Stimulated activated CD4-positive, alpha-beta T cell treated with anti-CD3 and anti-CD28 coated beads, Interleukin-2, amount 100 ng/mL, for 24 hours (primary cell): ENCODE measurements at regions not wholly inside any gene's neighbourhood (a gene's known extent, or its start where the extent isn't known, plus 50 kb on each side); places are given as distances from the start of the nearest gene placed in this dataset.
"Not testable (repeated sequence)": the region's sequence is repeated elsewhere in the genome, so short reads cannot be mapped to it uniquely, and the experiment has no call there.

ENCODE experiments used
- DNase-seq, 2 donors: peaks; one replicate each; pipeline ENCODE4 v3.0.0-alpha.2; 2020

DNA sequence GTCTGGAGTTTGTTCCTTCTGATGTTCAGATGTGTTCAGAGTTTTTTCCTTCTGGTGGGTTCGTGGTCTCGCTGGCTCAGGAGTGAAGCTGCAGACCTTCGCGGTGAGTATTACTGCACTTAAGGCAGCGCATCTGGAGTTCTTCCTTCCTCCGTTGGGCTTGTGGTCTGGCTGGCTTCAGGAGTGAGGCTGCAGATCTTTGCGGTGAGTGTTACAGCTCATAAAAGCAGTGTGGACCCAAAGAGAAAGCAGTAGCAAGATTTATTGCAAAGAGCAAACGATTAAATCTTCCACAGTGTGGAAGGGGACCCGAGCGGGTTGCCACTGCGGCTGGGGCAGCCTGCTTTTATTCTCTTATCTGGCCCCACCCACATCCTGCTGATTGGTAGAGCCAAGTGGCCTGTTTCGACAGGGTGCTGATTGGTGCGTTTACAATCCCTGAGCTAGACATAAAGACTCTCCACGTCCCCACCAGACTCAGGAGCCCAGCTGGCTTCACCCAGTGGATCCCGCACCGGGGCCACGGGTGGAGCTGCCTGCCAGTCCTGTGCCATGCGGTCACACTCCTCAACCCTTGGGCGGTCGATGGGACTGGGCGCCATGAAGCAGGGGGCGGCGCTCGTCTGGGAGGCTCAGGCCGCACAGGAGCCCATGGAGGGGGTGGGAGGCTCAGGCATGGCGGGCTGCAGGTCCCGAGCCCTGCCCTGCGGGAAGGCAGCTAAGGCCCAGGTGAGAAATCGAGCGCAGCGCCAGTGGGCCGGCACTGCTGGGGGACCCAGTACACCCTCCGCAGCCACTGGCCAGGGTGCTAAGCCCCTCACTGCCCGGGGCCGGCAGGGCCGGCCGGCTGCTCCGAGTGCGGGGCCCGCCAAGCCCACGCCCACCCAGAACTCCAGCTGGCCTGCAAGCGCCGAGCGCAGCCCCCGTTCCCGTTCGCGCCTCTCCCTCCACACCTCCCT is 315.3 kb upstream of the SGK1 start:
- DNase-seq: peak; percentile 24 to 27

GRCh38 chr6:134632024-134632423 is 314.1 kb upstream of the SGK1 start:
- DNase-seq: no peak

DNA sequence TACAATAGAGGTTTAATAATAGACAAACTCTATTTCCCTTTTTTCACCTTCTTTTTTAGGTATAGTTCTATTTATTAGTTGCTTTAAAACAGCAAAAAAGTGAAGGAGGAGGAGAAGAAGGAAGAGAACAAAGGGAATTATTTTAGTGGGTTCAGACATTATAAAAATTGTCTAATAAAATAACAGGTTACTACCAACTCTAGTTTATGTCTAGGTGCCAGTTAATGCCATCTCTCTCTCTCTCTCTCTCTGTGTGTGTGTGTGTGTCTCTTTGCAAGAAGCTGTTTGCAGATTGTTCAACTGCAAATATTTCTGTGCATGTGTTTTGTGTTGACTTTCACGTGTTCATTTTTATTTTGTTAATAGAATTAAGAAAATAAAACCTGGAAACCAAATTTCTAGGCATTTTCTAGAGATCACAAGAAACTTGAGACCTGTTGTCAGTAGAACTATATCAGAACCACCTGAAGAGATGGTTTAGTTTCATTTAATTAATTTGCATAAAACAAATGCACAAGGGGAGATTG is 313.5 kb upstream of the SGK1 start:
- DNase-seq: no peak

- DNase-seq: no peak
These were observed 312.7 kb upstream of the SGK1 start for GRCh38 chr6:134630508-134631121.

DNA sequence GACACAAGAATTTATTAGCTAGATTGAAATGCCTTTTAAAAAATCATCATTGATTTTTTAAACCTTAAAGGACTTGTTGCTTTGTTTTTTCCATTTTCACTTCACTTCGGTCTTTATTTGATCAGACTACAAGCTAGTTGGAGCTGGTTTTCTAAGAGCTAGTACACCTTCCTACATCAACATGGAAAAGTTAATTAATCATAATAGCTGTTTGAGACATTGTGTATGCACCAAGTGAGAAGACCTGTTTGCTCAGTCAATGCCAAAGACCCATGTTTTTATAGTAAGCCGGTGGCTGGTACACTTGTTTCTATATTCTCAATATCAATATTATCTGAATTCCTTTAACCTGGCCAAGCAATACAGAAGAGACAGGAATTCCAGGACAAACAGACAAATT is 310.2 kb upstream of the SGK1 start:
- no peak for DNase-seq

DNA sequence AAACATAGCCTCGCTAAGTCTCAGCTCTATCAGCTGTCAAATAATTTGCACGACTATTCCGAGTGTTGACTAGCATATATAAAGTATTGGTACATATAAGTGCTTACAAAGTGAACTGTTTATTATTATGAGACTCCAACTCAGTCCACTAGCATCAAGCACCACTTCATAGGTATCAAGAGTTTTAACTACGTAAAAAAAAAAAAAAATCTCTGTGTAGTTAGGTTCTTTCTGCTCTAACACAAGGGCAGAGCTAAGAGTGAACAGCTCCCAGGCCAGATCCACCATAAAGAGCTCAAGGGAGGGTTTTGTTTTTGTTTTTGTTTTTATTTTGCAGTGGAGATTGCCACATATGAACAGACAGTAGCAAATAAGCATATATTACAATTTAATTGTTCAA is 309.8 kb upstream of the SGK1 start:
- no peak for DNase-seq

- DNase-seq: no peak
These were observed 308.7 kb upstream of the SGK1 start for GRCh38 chr6:134626589-134626988.

DNA sequence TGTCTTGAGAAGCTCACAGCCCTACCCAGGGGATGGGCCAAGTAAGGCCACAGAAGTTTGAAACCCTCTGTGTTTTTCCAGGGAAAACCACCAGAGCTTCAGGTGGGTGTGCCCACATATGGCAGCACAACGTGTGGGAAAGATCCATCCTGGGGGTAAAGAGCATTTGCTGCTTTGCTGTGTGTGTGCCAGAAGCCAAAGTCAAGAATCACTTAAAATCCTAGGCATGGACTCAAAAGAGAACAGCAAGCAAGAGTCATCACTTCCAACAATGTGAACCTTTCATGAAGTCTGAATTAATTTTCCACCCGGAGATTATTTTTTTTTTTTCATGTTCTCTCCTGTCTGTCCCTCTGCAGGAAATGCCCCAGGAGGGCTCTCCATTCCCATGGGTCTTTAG is 308.2 kb upstream of the SGK1 start:
- no peak for DNase-seq

DNA sequence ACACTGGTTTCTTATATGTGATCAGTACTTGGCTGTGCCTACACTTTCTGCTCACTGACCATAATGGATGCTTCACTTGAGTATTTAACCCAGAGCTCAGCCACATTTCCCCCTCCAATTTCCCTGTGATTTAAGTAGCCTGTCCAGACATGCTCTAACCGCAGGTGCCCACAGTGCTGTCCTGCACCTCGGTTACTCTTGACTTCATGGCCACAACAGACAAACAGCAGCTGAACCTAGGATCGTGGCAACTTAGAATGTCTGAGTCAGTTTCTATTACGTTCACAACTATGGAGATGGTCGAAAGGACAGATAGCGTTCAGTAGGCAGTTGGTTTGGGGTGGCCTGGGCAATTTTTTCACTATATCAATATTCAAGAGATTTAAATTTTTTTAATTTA is 306.9 kb upstream of the SGK1 start:
- DNase-seq: no peak

- no peak for DNase-seq
These were observed 305.5 kb upstream of the SGK1 start for GRCh38 chr6:134623401-134623800.

DNA sequence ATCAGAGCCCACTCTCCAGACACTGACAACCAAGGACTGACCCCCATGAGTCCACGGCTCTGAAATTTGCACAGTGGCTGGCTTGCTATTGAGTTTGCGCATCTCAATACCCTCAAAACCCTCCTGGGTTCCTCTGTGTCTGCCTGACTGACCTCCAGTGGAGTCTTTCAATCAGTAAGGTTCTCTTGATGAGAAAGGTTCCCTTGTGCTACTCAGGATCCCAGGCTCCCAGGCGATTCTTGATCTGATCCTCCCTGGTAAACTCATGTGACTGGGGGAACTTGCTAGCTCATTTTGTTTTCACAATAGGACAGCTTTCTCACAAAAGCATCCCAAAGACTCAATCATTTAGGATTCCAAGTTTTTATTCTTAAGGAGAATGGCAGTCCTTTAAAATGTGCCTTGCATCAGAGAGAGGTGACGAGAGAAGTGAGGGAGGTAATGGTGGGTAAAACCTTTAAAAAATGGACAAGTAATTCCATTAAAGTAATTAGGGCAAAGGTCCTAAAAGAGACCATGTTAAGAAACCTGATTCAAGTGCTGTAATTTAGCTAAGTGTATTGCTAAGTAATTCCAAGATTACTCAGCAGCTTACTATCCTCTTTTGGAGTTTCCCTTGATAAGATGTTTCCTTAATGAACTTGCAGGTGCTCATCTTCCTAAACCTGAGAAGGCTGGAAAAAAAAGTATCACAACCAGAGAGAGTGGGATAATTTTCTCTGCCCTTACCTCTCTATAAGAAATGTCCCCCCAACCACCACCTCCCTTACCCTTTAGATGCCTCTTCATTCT is 304.7 kb upstream of the SGK1 start:
- no peak for DNase-seq

DNA sequence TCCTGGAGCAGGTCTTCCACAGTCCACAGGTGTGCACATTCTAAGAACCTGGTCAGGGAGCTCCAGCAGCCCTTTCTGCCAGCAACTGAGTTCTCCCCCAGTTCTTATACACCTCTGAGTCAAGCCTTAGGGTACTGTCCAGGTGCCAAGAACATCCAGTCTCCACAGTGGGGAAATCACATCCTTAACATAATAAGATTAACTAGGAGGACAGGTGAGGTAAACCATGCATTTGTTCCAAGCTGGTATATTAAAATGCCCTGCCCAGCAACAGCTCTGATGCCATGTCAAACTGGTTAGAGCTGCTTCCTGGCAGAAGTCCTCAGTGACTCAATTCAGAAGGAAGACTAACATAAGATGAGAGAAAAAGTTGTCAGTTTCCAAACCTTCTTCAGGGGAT is 303.9 kb upstream of the SGK1 start:
- no peak for DNase-seq

- DNase-seq: no peak
These were observed 301.9 kb upstream of the SGK1 start for GRCh38 chr6:134619789-134620188.

GRCh38 chr6:134619077-134619476 is 301.2 kb upstream of the SGK1 start:
- no peak for DNase-seq

GRCh38 chr6:134614606-134615485 is 296.9 kb upstream of the SGK1 start:
- DNase-seq: no peak

DNA sequence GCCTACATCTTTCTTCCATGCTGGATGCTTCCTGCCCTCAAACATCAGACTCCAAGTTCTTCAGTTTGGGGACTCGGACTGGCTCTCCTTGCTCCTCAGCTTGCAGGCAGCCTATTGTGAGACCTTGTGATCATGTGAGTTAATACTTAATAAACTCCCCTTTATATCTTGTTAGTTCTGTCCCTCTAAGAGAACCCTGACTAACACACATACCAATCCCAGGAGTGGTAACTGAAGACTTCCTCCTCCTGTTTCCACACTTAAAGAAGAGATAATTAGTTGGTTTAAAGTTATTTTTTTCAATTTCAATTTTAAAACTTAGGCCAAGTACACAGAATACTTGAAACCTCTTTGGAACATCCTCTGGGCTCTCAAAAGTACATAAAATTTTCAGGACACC is 294.2 kb upstream of the SGK1 start:
- DNase-seq: not testable (repeated sequence)

- no peak for DNase-seq
These were observed 292.5 kb upstream of the SGK1 start for GRCh38 chr6:134610411-134610810.

- no peak for DNase-seq
These were observed 291.9 kb upstream of the SGK1 start for GRCh38 chr6:134609716-134610261.

- DNase-seq: no peak
These were observed 289.5 kb upstream of the SGK1 start for GRCh38 chr6:134607411-134607810.

- no peak for DNase-seq
These were observed 287.1 kb upstream of the SGK1 start for GRCh38 chr6:134605034-134605433.

- no peak for DNase-seq
These were observed 286.2 kb upstream of the SGK1 start for GRCh38 chr6:134604014-134604676.
